HFF-Myc (cell line): ENCODE measurements at regions not wholly inside any gene's neighbourhood (a gene's known extent, or its start where the extent isn't known, plus 50 kb on each side); places are given as distances from the start of the nearest gene placed in this dataset.
A peak's percentile ranks its signal among the peaks of the same experiment; 100 is the strongest.

ENCODE experiments used
- DNase-seq: peaks from one replicate; pipeline ENCODE4 v3.0.0-alpha.2; 2011; ENCODE audit warnings: low read depth; ENCODE audit errors: extremely low read depth
- H3K4me3 ChIP-seq: replicated peaks from 2 replicates; pipeline ENCODE4 v1.5.1; 2011; ENCODE audit warnings: low read depth, mild to moderate bottlenecking, control low read depth, low read length
- CTCF ChIP-seq: IDR thresholded peaks from 2 replicates; pipeline ENCODE4 v1.5.1; 2012; ENCODE audit warnings: mild to moderate bottlenecking, low read depth, low read length, control low read depth; ENCODE audit errors: missing control alignments

- TF ChIP-seq CTCF, result no peak
- no peak overlapping the region for H3K4me3 ChIP-seq
- DNase-seq, result no peak
Measured at GRCh38 chr6:40792183-40792582, 205.0 kb upstream of the LRFN2 start.

DNA sequence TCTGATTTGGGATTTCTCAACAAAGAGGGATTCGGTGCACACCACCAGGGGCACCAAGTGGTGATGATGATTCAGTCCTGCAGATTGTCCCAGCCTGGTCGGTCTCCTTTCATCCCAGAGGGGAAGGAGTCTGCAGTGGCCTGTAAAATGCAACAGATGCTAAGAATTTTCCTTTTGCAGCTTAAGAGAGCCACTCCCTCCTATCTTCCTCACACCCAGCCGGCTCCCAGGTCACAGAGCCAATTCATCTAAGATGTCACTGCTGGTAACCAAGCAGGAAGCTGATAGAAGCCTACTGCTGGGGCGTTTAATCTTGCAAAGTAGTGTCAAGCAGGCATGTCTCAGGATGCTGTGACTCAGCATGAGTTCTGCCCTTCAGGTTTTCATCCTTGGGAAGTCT, 203.8 kb upstream of the LRFN2 start:
- no peak for TF ChIP-seq CTCF
- no peak for DNase-seq
- H3K4me3 ChIP-seq, result no peak overlapping the region

GRCh38 chr6:40788661-40789655, 201.8 kb upstream of the LRFN2 start:
- H3K4me3 ChIP-seq, result no peak overlapping the region
- no peak for DNase-seq
- TF ChIP-seq CTCF, result no peak

DNA sequence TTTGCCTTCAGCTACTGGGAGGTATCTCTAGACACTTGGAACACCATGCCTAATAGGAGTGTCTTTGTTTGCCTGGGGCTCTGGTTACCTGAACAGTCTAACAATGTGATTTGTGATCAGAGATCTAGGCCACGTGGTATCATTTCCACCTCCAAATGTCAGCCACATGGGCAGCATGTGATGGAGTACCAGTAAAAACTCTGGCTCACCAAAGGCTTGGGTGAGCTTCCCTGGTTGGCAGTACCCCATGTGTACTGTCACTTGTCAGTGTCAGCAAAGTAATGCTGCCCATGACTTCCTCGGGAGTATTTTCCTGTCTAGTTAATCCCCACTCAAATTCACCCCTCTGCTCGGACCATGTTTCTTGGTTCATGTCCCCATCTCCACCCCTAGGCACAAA, 195.2 kb upstream of the LRFN2 start:
- no peak for DNase-seq
- no peak for TF ChIP-seq CTCF
- no peak overlapping the region for H3K4me3 ChIP-seq

DNA sequence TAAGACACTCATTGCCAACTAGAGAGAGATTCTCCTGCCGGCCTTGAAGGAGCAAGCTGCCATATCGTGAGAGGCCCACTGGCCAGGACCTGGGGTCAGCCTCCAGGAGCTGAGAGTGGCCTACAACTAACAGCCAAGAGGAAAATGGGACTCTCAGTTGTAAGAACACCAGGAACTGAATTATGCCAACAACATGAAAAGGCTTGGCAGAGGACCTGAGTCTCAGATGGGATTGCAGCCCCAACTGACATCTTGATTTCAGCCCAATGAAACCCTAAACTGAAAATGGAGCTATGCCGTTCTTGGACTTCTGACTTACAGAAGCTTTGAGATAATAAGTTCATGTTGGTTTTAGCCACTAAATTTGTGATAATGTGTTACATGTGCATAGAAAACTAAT, 193.5 kb upstream of the LRFN2 start:
- H3K4me3 ChIP-seq, result no peak overlapping the region
- no peak for DNase-seq
- no peak for TF ChIP-seq CTCF

DNA sequence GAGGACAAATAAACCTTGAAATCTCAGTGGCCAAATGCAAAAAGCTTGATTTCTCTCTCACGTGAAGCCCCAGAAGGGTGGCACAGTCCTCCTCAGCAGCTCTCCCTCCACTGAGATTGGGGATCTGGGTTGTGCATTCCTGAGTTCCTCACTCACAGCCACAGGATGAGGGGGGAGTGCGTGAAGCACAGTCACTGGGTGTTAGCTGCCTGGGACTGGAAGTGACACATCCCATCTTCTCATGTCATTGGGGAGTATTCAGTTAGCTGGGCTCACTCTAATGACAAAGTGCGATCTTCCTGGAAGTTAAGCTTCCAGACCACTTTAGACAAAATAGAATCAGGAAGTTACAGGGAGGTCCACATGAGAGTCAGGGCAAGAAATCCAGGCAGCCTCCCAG, 192.2 kb upstream of the LRFN2 start:
- no peak for TF ChIP-seq CTCF
- DNase-seq, result peak; percentile 7

More for the DNA sequence above, 192.2 kb upstream of the LRFN2 start:
- no peak overlapping the region for H3K4me3 ChIP-seq
